H9 (cell line): ENCODE measurements at regions not wholly inside any gene's neighbourhood (a gene's known extent, or its start where the extent isn't known, plus 50 kb on each side); places are given as distances from the start of the nearest gene placed in this dataset.

Experiments used
- DNase-seq: peaks from one replicate; pipeline ENCODE4 v3.0.0-alpha.2; 2017
- H2AFZ ChIP-seq: one replicate; pipeline ENCODE4 v1.6.1; 2013; ENCODE audit warnings: mild to moderate bottlenecking, low read length, control low read depth, moderate library complexity
- H2AK5ac ChIP-seq: 2 replicates; pipeline ENCODE4 v1.6.1; 2013; ENCODE audit warnings: low read length, control low read depth, mixed read lengths; ENCODE audit not compliant: insufficient read length
- H2BK120ac ChIP-seq: one replicate; pipeline ENCODE4 v1.6.1; 2013; ENCODE audit warnings: low read depth, mild to moderate bottlenecking, low read length, control low read depth, inconsistent platforms; ENCODE audit not compliant: poor library complexity, severe bottlenecking
- H2BK12ac ChIP-seq: 2 replicates; pipeline ENCODE4 v1.6.1; 2013; ENCODE audit warnings: low read length, control low read depth, mixed read lengths, low read depth; ENCODE audit not compliant: insufficient read length
- H2BK15ac ChIP-seq: 2 replicates; pipeline ENCODE4 v1.6.1; 2013; ENCODE audit warnings: low read depth, low read length, control low read depth
- H2BK20ac ChIP-seq: one replicate; pipeline ENCODE4 v1.6.1; 2013; ENCODE audit warnings: low read depth, mild to moderate bottlenecking, low read length, control low read depth, inconsistent platforms; ENCODE audit not compliant: poor library complexity, severe bottlenecking
- H2BK5ac ChIP-seq: 2 replicates; pipeline ENCODE4 v1.6.1; 2013; ENCODE audit warnings: low read length, control low read depth, mixed read lengths; ENCODE audit not compliant: insufficient read length
- H3K14ac ChIP-seq: 2 replicates; pipeline ENCODE4 v1.6.1; 2013; ENCODE audit warnings: low read length, control low read depth; ENCODE audit not compliant: insufficient read depth
- H3K18ac ChIP-seq: 2 replicates; pipeline ENCODE4 v1.6.1; 2013; ENCODE audit warnings: low read depth, mild to moderate bottlenecking, mixed read lengths, low read length, control low read depth; ENCODE audit not compliant: insufficient read length
- H3K23ac ChIP-seq: 2 replicates; pipeline ENCODE4 v1.6.1; 2013; ENCODE audit warnings: low read length, control low read depth, mixed read lengths, low read depth; ENCODE audit not compliant: insufficient read length
- H3K23me2 ChIP-seq: 2 replicates; pipeline ENCODE4 v1.6.1; 2013; ENCODE audit warnings: low read depth, mild to moderate bottlenecking, mixed read lengths, low read length, control low read depth; ENCODE audit not compliant: insufficient read length, poor library complexity, severe bottlenecking
- H3K27ac ChIP-seq: 2 replicates; pipeline ENCODE4 v1.5.1; 2013; ENCODE audit warnings: low read length, control low read depth, mixed read lengths, low read depth; ENCODE audit not compliant: insufficient read length
- H3K27me3 ChIP-seq: 2 replicates; pipeline ENCODE4 v1.6.1; 2013; ENCODE audit warnings: low read length, control low read depth, inconsistent platforms; ENCODE audit not compliant: insufficient read depth
- H3K4ac ChIP-seq: 2 replicates; pipeline ENCODE4 v1.6.1; 2013; ENCODE audit warnings: low read depth, mild to moderate bottlenecking, control low read depth, inconsistent platforms, low read length, moderate library complexity
- H3K4me1 ChIP-seq: 2 replicates; pipeline ENCODE4 v1.6.1; 2013; ENCODE audit warnings: low read length, control low read depth, inconsistent platforms; ENCODE audit not compliant: insufficient read depth
- H3K4me2 ChIP-seq: 2 replicates; pipeline ENCODE4 v1.6.1; 2013; ENCODE audit warnings: low read length, control low read depth, mixed read lengths; ENCODE audit not compliant: insufficient read length, insufficient read depth
- H3K56ac ChIP-seq: 2 replicates; pipeline ENCODE4 v1.6.1; 2013; ENCODE audit warnings: low read depth, mild to moderate bottlenecking, mixed read lengths, low read length, control low read depth; ENCODE audit not compliant: insufficient read length
- H3K79me1 ChIP-seq: 2 replicates; pipeline ENCODE4 v1.6.1; 2013; ENCODE audit warnings: low read depth, mild to moderate bottlenecking, moderate library complexity, low read length, control low read depth, inconsistent platforms; ENCODE audit not compliant: insufficient read depth, poor library complexity, severe bottlenecking
- H3K79me2 ChIP-seq: 2 replicates; pipeline ENCODE4 v1.6.1; 2013; ENCODE audit warnings: low read length, control low read depth, inconsistent platforms; ENCODE audit not compliant: insufficient read depth
- H3K9ac ChIP-seq: 2 replicates; pipeline ENCODE4 v1.6.1; 2013; ENCODE audit warnings: low read length, control low read depth, mixed read lengths; ENCODE audit not compliant: insufficient read length; ENCODE audit errors: extremely low read depth
- H3K9me3 ChIP-seq: one replicate; pipeline ENCODE4 v1.6.1; 2013; ENCODE audit warnings: low read depth, low read length, inconsistent platforms; ENCODE audit not compliant: control insufficient read depth
- H3T11ph ChIP-seq: one replicate; pipeline ENCODE4 v1.6.1; 2013; ENCODE audit warnings: mild to moderate bottlenecking, low read length, control low read depth, inconsistent platforms
- H4K20me1 ChIP-seq: one replicate; pipeline ENCODE4 v1.6.1; 2013; ENCODE audit not compliant: control insufficient read depth, insufficient read length, insufficient read depth
- H4K5ac ChIP-seq: 2 replicates; pipeline ENCODE4 v1.6.1; 2013; ENCODE audit warnings: low read depth, mild to moderate bottlenecking, mixed read lengths, low read length, control low read depth; ENCODE audit not compliant: insufficient read length
- H4K8ac ChIP-seq: replicated peaks from 2 replicates; pipeline ENCODE4 v1.6.1; 2013; ENCODE audit warnings: low read length, control low read depth, mixed read lengths, low read depth; ENCODE audit not compliant: insufficient read length
- H4K91ac ChIP-seq: 2 replicates; pipeline ENCODE4 v1.6.1; 2013; ENCODE audit warnings: low read depth, mild to moderate bottlenecking, moderate library complexity, mixed read lengths, low read length, control low read depth; ENCODE audit not compliant: insufficient read length
- H3K27ac Mint-ChIP-seq, 3 experiments: 2 replicates in 2 of 3; 3 replicates in 1 of 3; pipeline ENCODE4 v1.8.0; 2020 to 2021; ENCODE audit warnings: mixed read lengths in 3 of 3, mild to moderate bottlenecking in 1 of 3, moderate library complexity in 1 of 3
- H3K27me3 Mint-ChIP-seq: 2 replicates; pipeline ENCODE4 v1.8.0; 2021; ENCODE audit warnings: low read depth, mild to moderate bottlenecking, moderate library complexity, mixed read lengths
- H3K36me3 Mint-ChIP-seq, 3 experiments: 2 replicates in 2 of 3; 3 replicates in 1 of 3; pipeline ENCODE4 v1.8.0; 2020 to 2021; ENCODE audit warnings: low read depth in 3 of 3, mixed read lengths in 3 of 3; ENCODE audit not compliant: insufficient read depth in 1 of 3
- H3K4me1 Mint-ChIP-seq, 2 experiments: 2 replicates each; pipeline ENCODE4 v1.8.0; 2020; ENCODE audit warnings: mixed read lengths in 2 of 2
- H3K4me3 Mint-ChIP-seq, 2 experiments: 2 replicates in 1 of 2; 3 replicates in 1 of 2; pipeline ENCODE4 v1.8.0; 2020 to 2021; ENCODE audit warnings: mild to moderate bottlenecking in 2 of 2, mixed read lengths in 2 of 2, moderate library complexity in 1 of 2
- H3K9me3 Mint-ChIP-seq, 2 experiments: 2 replicates in 1 of 2; 3 replicates in 1 of 2; pipeline ENCODE4 v1.8.0; 2020; ENCODE audit warnings: mild to moderate bottlenecking in 2 of 2, mixed read lengths in 2 of 2, moderate library complexity in 1 of 2
- CTCF ChIP-seq: fragments of 200-600 bp; sonication (generic); conservative IDR thresholded peaks from 3 replicates; pipeline ENCODE4 v1.8.0; 2021; ENCODE audit warnings: antibody characterized with exemption, mild to moderate bottlenecking
- WGBS: extraction: QIAGEN DNeasy Blood & Tissue Kit; methylation state at CpG from one replicate; pipeline ENCODE4 v1.1.7; 2013; ENCODE audit warnings: missing lambda C conversion rate, low lambda C conversion rate, mixed read lengths; ENCODE audit not compliant: insufficient read length; ENCODE audit errors: extremely low coverage; 5-methylcytosine and 5-hydroxymethylcytosine counted together

- H4K91ac ChIP-seq, result no peak overlapping the region
- H3K36me3 Mint-ChIP-seq, result peaks cover 0 to 2% (median 0%) of the 10 kb centered on the region in 3 experiments; a peak in 2 of 7 replicates
- no peak overlapping the region for H3K4me2 ChIP-seq
- no peak overlapping the region for H2BK15ac ChIP-seq
- H2BK120ac ChIP-seq, result no peak overlapping the region
- no peak overlapping the region for H2AK5ac ChIP-seq
- H3K79me2 ChIP-seq, result no peaks in the 10 kb centered on the region
- no peaks in the 10 kb centered on the region for H4K20me1 ChIP-seq
- DNase-seq, result no peak
- peaks cover 0 to 2% of the 10 kb centered on the region in 2 experiments; a peak in 1 of 5 replicates for H3K9me3 Mint-ChIP-seq
- H3K23me2 ChIP-seq, result no peaks in the 10 kb centered on the region
- H3K4me3 Mint-ChIP-seq, result no peak overlapping the region
- H3K4me1 ChIP-seq, result peaks cover 6% of the 10 kb centered on the region
- no CpG with 5 or more reads among the region's 3 CpGs for WGBS
- no peaks in the 10 kb centered on the region for H3K27me3 ChIP-seq
- no peak overlapping the region for H3K27ac Mint-ChIP-seq
- peaks cover 29 to 30% of the 10 kb centered on the region in 2 experiments for H3K4me1 Mint-ChIP-seq
- no peak for TF ChIP-seq CTCF
- H3K9ac ChIP-seq, result no peak overlapping the region
- H4K8ac ChIP-seq, result no peak overlapping the region
- no peak overlapping the region for H3T11ph ChIP-seq
- no peaks in the 10 kb centered on the region for H3K79me1 ChIP-seq
- no peaks in the 10 kb centered on the region for H3K27me3 Mint-ChIP-seq
- H3K9me3 ChIP-seq, result no peaks in the 10 kb centered on the region
- no peak overlapping the region for H3K27ac ChIP-seq
- H2BK12ac ChIP-seq, result no peak overlapping the region
- no peak overlapping the region for H3K14ac ChIP-seq
- no peak overlapping the region for H2BK20ac ChIP-seq
- no peak overlapping the region for H3K56ac ChIP-seq
- H2AFZ ChIP-seq, result no peak overlapping the region
- no peak overlapping the region for H3K18ac ChIP-seq
- no peak overlapping the region for H3K23ac ChIP-seq
- no peak overlapping the region for H2BK5ac ChIP-seq
- H3K4ac ChIP-seq, result no peak overlapping the region
- no peak overlapping the region for H4K5ac ChIP-seq
Measured at GRCh38 chr2:206863196-206863595, 76.1 kb upstream of the CPO start.
